ENCODE measurements at regions not wholly inside any gene's neighbourhood (a gene's known extent, or its start where the extent isn't known, plus 50 kb on each side); places are given as distances from the start of the nearest gene placed in this dataset.
A peak's percentile ranks its signal among the peaks of the same experiment; 100 is the strongest.

DNA sequence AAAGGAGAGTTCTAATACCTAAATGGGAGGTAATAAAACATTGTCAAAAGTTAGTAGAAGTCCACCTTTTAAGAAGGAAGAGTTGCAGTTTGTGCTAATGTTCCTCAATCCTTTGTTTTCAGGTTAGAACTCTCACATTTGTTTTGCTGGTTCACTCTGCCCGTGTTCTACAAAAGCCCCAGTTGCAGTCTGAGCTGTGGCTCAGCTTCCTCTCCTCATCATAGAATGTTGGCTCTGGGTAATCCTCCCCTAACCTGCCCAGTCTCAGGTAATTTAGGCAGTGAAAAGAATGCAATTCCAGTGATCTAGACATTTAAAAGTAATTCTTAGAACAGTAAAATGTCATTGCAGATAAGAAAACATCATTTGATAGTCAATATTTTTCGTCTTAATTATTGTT is 1410.4 kb upstream of the ZEB2 start:
- Mint-ChIP-seq H3K4me3 (ENCODE audit: unreplicated experiment) (no peak overlapping the region), H3K27me3 (ENCODE audit: unreplicated experiment) (no peaks in the 10 kb centered on the region), H3K9me3 (ENCODE audit: unreplicated experiment) (peaks cover 5% of the 10 kb centered on the region), H3K4me1 (ENCODE audit: unreplicated experiment) (peaks cover 3% of the 10 kb centered on the region), H3K27ac (ENCODE audit: unreplicated experiment) (no peak overlapping the region), H3K36me3 (ENCODE audit: unreplicated experiment) (no peaks in the 10 kb centered on the region)
- DNase-seq (ENCODE audit: extremely low spot score, unreplicated experiment), result no peak
- no peak for TF ChIP-seq CTCF (IDR thresholded peaks at IDR 0.05)

- H3K4me1 Mint-ChIP-seq (ENCODE audit: unreplicated experiment), result peaks cover 3% of the 10 kb centered on the region
- no peak overlapping the region for H3K27ac Mint-ChIP-seq (ENCODE audit: unreplicated experiment)
- TF ChIP-seq CTCF (IDR thresholded peaks at IDR 0.05), result no peak
Observed at GRCh38 chr2:145927131-145927950, 1407.4 kb upstream of the ZEB2 start.

GRCh38 chr2:145925591-145925990 is 1405.7 kb upstream of the ZEB2 start:
- Mint-ChIP-seq H3K27ac (ENCODE audit: unreplicated experiment) (no peak overlapping the region), H3K27me3 (ENCODE audit: unreplicated experiment) (no peaks in the 10 kb centered on the region)
- TF ChIP-seq CTCF (IDR thresholded peaks at IDR 0.05), result no peak

More at GRCh38 chr2:145927131-145927950, 1407.4 kb upstream of the ZEB2 start:
- Mint-ChIP-seq H3K27me3 (ENCODE audit: unreplicated experiment) (no peaks in the 10 kb centered on the region), H3K9me3 (ENCODE audit: unreplicated experiment) (no peaks in the 10 kb centered on the region), H3K4me3 (ENCODE audit: unreplicated experiment) (no peak overlapping the region), H3K36me3 (ENCODE audit: unreplicated experiment) (no peaks in the 10 kb centered on the region)
- DNase-seq (ENCODE audit: extremely low spot score, unreplicated experiment), result no peak

DNA sequence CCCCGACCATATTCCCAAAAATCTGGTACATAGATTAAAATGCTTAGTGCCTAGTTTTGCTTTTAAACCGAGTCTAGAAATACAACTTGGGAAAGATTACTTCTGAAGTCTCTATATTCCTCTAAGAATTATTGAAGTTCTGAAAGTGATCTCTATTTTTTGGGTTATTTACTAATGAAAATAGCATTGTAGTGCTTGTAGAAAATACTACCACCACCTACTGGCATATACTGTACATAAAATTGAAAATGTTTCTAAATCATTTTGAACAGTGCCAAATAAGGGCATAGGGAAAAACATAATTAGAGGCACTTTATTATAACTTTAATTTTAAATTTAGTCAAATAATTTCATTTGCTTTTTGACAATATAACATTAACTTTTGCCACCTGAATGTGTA is 1399.6 kb upstream of the ZEB2 start:
- TF ChIP-seq CTCF (IDR thresholded peaks at IDR 0.05), result peak; percentile 53
- Mint-ChIP-seq H3K36me3 (ENCODE audit: unreplicated experiment) (no peaks in the 10 kb centered on the region), H3K27me3 (ENCODE audit: unreplicated experiment) (no peaks in the 10 kb centered on the region), H3K27ac (ENCODE audit: unreplicated experiment) (no peak overlapping the region), H3K4me1 (ENCODE audit: unreplicated experiment) (peaks cover 1% of the 10 kb centered on the region), H3K4me3 (ENCODE audit: unreplicated experiment) (no peak overlapping the region), H3K9me3 (ENCODE audit: unreplicated experiment) (no peaks in the 10 kb centered on the region)
- DNase-seq (ENCODE audit: extremely low spot score, unreplicated experiment), result no peak

More at GRCh38 chr2:145925591-145925990, 1405.7 kb upstream of the ZEB2 start:
- Mint-ChIP-seq H3K4me1 (ENCODE audit: unreplicated experiment) (no peaks in the 10 kb centered on the region), H3K9me3 (ENCODE audit: unreplicated experiment) (no peaks in the 10 kb centered on the region), H3K4me3 (ENCODE audit: unreplicated experiment) (no peak overlapping the region), H3K36me3 (ENCODE audit: unreplicated experiment) (no peaks in the 10 kb centered on the region)
- DNase-seq (ENCODE audit: extremely low spot score, unreplicated experiment), result no peak

DNA sequence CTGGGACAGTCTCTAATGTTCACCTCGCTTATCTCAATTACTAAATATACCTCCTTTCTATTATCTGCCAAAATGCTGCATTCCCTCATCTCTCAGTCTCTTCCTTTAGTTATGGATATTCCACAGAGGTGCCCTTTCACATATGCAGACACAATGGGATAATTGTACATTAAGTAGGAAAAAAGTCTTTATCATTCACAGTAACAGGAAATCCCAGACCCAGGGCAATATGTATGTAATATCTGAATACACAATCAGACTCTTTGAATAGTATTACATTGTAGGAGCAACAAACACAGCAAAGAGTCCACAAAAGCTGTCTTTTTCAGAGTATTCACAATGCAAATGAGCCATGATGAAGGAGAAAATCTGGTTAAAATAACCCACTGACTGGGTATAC is 1399.0 kb upstream of the ZEB2 start:
- Mint-ChIP-seq H3K9me3 (ENCODE audit: unreplicated experiment) (no peaks in the 10 kb centered on the region), H3K27ac (ENCODE audit: unreplicated experiment) (no peak overlapping the region), H3K4me1 (ENCODE audit: unreplicated experiment) (peaks cover 1% of the 10 kb centered on the region), H3K4me3 (ENCODE audit: unreplicated experiment) (no peak overlapping the region), H3K36me3 (ENCODE audit: unreplicated experiment) (no peaks in the 10 kb centered on the region), H3K27me3 (ENCODE audit: unreplicated experiment) (no peaks in the 10 kb centered on the region)
- no peak for TF ChIP-seq CTCF (IDR thresholded peaks at IDR 0.05)
- no peak for DNase-seq (ENCODE audit: extremely low spot score, unreplicated experiment)

All from osteocyte (in vitro differentiated cells).